GM20000 (cell line): ENCODE measurements at regions not wholly inside any gene's neighbourhood (a gene's known extent, or its start where the extent isn't known, plus 50 kb on each side); places are given as distances from the start of the nearest gene placed in this dataset.
"Not testable (repeated sequence)": the region's sequence is repeated elsewhere in the genome, so short reads cannot be mapped to it uniquely, and the experiment has no call there.

ENCODE experiments used
- DNase-seq: peaks from one replicate; pipeline ENCODE4 v3.0.0; 2012; ENCODE audit warnings: low spot score
- CTCF ChIP-seq: IDR thresholded peaks from 2 replicates; pipeline ENCODE4 v1.5.1; 2012; ENCODE audit warnings: mild to moderate bottlenecking, control low read depth; ENCODE audit errors: extremely low read depth, missing control alignments

DNA sequence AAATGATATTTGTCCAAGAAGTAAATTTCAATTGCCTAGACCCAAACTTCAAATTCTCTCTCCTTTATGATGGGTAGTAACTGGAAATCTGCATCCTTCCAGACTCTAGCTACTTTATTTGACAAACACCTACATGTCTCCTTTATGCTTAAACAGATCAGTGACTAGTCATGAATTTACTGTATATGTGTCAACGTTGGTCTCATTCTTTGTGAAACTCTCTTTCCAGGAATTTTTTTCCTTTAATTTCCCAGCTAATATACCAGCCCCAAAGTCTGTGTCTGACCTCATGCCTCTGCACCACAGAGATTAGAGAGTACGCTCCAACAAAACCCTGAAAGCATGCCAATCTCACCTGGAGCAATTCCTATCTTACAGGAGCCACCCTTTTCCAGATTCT is 811.2 kb upstream of the NCAM2 start:
- DNase-seq = no peak
- TF ChIP-seq CTCF = no peak

GRCh38 chr21:20201323-20201722 is 796.9 kb upstream of the NCAM2 start:
- not testable (repeated sequence) for DNase-seq

- DNase-seq = no peak
- no peak for TF ChIP-seq CTCF
These were observed 790.9 kb upstream of the NCAM2 start for GRCh38 chr21:20207335-20207734.

- no peak for TF ChIP-seq CTCF
- DNase-seq = no peak
These were observed 782.2 kb upstream of the NCAM2 start for GRCh38 chr21:20215959-20216358.

DNA sequence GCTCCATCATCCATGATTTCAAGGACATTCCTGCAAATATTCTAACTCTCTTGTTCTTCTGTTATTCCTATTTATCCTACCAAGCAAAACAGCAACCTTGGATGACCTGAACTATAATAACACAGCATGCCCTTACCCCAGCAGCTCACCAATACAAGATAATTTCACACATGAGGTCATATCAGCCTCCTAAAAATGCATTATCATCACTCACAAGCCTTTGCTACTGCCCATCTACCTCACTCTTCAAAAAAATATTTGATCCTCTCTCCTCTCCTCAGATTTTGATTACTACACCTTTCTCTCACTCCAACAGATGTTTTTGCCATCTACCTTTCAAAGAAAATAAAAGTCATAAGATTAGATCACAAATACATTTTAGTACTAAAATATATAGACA is 777.6 kb upstream of the NCAM2 start:
- no peak for DNase-seq
- no peak for TF ChIP-seq CTCF

GRCh38 chr21:20221981-20222380 is 776.2 kb upstream of the NCAM2 start:
- not testable (repeated sequence) for DNase-seq

- not testable (repeated sequence) for DNase-seq
These were observed 761.6 kb upstream of the NCAM2 start for GRCh38 chr21:20236649-20237048.

- no peak for TF ChIP-seq CTCF
- DNase-seq = no peak
These were observed 748.8 kb upstream of the NCAM2 start for GRCh38 chr21:20249401-20249800.

DNA sequence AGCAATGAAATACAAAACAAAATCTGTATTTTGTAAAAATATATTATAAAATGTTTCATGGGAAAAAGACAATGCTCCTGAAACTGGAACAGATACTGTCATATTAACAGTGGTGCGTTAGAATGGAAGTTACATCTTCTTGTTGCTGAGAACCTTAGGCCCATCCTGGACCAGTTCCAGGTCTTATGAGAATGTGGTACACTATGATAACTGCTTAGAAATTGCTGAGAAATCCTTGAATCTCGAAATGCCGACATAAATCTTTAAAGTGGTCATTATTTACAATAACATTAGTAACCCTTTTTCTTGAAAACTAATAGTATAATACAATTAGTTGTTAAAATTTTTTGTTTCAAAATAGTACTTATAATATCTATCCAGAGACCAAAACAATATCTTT is 747.9 kb upstream of the NCAM2 start:
- DNase-seq = no peak
- no peak for TF ChIP-seq CTCF

GRCh38 chr21:20253261-20253660 is 744.9 kb upstream of the NCAM2 start:
- TF ChIP-seq CTCF = no peak
- DNase-seq = no peak
